DMS114 treated with DMSO at 0.1 percent for 48 hours (cell line): ENCODE measurements at regions not wholly inside any gene's neighbourhood (a gene's known extent, or its start where the extent isn't known, plus 50 kb on each side); places are given as distances from the start of the nearest gene placed in this dataset.

Source experiments
- DNase-seq: peaks from one replicate; lab custom pipeline; 2025; ENCODE audit not compliant: unreplicated experiment; lab: John Stamatoyannopoulos, UW

DNA sequence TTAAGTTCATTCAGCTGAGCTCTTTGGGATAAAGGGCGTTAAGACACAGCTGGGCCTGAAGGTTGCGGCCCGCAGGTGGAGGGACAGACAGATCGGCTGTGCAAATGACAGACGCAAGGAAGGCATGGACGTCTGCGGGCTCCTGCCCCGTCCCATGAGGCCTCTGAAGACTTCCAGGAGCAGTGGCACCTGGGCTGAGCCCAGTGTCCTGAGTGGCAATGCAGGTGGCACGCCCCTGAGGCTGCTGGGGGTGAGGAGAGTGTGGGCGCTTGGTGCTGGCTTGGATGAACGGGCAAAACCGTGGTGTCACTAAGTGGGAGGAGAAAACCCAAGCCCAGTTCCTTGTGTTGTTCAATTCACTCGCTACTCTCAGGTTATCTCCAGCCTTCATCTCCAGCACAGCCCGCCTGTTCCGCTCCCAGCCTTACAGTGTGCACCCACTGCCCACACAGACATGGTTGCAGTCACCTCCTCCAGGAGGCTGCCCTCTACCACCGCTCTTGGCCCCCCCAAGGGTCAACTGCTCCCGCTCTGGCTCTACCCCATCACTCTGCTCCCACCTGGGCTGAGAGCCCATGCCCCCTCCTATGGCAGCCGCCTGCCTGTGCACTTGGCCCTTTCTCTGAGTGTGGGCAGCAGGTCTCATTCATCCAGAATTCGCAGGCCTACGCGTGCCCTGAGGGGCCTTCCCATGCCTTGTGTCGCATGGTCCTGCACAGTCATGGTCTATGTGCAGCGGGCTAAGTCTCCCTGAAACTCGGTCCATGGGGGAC lies 50.3 kb downstream of the PTGR3 start:
- no peak for DNase-seq

DNA sequence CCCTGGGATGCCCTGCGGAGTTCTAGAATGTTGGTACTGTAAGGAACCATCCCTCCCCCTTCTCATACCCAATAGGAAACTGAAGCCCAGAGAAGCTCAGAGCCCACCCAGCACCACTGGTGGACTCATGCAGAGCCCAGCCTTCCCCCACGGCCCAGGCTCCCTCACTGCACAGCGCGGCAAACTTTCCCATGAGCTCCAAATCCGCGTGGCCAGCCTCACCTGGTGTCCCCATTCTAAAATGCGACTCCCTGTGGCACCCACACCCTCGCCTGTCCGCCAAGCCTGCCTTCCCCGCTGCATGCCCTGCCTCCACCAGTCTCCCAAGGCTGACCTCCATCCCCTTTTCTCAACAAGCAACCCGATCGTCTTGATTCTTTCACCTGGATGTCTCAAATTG lies 51.1 kb downstream of the PTGR3 start:
- no peak for DNase-seq

DNA sequence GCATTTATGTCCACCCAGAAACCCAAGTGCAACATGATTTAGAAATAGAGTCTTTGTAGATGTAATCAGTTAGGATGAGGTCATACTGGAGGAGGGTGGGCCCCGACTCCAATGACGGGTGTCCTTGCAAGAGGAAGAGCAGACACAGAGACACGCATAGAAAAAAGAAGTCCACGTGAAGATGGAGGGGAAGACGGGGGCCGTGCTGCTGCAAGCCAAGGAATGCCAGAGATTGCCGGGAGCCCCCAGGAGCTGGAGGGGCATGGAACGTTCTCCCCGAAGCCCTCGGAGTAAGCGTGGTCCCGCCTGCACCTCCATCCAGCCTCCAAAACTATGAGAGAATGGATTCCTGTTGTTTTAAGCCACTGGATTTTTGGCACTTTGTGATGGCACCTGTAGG lies 51.6 kb downstream of the PTGR3 start:
- no peak for DNase-seq

DNA sequence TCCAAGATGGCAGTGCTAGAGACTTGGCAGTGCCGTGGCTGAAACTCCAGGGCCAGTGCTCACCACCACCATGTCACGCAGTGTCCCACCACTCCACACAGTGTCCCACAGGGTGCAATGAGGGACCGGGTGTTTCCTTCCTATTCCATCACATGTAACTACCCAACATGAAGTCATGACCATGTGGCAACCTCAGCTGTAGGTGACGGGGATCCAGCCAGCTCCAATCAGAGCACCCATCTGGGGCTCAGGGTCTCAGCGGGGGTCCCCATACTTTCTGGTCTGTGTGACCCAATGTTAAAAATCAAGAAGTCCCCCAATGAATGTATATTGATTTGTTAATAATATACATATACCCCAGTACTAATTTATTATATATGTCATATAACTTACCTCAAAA lies 52.1 kb downstream of the PTGR3 start:
- no peak for DNase-seq

DNA sequence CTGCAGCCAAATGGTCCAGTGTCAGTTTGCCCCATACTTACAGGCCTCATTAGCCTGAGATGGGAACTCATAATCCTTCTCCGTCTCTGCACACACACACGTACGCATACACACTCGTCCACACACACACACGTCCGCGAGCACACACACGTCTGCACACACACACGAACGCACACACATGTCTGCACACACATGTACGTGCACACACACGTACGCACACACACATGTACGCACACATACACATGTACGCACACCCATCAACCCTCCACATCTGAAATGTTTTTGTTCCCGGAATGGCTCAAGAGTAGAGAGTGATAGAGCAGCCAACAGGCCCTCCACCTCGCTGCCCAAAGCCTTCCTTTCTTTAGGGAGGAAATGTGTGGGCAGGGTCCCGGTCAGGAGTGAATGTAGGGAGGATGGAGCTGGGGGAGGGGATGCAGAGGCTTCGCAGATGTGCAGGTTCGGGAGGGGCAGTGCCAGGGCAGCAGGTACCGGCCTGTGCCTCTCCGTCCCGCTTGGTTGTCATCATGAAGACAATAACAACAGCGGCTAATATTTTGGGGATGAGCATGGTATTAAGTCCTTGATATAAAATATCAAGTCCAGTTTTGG lies 52.7 kb downstream of the PTGR3 start:
- DNase-seq: no peak

DNA sequence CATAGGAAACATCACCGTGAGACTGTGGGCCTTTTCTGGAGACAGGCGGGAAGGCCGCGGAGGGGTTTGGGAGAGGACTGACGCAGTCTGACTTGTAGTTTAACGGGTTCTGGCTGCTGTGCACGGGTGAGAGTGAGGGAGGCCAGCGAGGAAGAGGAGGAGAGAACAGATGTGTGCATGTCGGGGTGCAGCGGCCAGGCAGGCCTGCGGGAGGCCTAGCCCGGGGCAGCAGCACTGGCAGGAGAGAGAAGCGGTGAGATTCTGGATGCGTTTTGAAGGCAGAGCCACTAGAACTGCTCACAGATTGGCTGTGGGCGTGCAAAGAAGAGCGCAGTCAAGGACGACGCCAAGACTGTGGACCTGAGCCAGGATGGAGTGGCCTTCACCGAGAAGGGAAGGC lies 53.9 kb downstream of the PTGR3 start:
- no peak for DNase-seq

DNA sequence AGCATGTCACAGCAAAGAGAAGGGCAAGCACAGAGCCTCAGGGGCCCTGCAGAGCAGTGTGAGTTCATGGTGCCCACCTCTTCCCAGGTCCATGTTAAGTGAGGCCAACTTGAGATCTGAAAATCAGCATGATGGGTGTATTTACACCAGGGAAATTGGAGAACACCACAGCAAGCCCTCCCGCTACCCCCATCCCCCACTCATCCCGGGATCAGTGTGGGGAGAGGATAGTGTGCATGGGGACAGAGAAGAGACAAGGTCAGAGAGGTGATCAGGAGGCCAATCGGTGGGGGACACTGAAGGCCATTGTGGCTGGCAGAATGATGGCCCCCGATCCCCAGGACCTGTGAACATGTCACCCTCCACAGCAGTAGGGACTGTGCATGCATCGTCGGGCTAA lies 54.7 kb downstream of the PTGR3 start:
- no peak for DNase-seq

DNA sequence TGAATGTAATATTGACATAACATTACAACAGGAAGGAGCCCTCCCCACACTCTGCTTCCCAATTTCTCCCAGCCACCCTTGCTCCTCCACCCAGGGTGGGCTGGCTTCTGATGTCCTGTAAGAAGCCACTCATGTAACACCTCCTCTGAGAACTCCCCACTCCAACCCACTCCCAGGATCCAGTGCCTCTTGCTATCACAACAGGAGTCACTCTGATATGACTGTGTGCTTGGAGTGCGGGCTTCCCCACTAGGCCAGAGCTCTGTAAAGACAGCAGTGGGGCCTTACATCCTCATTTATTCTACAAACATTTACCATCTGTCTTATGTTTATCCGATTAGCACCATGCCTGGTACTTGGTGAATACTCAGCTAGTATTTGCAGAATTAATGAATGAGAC lies 65.1 kb downstream of the PTGR3 start:
- no peak for DNase-seq

DNA sequence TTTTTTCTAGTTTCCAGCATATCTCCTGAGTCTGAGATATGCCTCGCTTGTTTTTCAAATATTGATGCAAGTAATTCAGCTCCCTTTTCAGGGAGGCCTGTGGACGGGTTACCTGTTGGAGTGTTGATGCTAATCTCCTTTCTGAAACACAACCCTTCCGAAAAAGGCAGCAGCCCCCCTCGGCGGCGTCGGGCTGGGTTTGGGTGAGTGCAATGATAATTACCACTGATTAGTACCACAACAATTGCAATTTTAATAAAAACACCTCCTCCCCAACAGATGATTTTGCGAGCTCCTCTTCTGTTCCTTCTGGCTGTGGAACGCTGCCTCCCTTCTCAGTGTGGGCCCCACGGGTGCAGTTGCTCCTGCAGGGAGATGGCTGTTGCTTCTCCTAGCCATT lies 66.3 kb downstream of the PTGR3 start:
- no peak for DNase-seq

DNA sequence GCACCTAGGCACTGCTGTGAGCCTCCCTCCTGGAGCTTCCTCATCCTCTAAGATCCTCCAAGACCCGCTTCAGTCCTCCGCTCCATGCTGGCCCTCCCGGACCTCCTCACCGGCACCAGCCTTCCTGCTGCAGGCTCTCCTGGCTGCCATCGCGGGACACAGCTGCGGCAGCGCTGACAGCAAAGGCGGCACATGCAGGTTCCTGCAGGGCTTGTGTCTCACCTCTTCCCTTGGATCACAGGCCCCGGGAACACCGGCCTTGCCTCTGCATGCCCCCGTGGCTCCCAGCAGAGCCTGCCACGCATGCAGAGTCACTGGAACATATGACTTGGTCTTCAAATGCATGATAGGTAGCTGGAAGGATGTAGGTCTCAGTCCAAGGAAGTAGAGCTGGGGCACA lies 67.2 kb downstream of the PTGR3 start:
- DNase-seq: no peak

DNA sequence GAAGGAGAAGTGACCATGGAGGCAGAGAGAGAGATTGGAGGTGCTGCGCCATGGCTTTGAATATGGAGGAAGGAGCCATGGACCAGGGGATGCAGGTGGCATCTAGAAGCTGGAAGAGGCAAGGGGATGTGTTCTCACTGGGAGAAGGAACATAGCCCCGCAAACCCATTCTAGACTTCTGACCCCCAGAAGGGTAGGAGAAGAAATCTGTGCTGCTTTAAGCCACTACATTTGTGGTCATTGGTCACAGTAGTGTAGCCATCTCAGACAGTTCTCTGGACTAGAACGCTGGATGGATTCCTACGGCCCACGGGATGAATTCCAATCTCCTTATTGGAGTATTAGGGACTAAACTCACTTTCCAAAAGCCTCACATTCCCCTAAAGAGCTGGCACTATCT lies 67.8 kb downstream of the PTGR3 start:
- DNase-seq: no peak

DNA sequence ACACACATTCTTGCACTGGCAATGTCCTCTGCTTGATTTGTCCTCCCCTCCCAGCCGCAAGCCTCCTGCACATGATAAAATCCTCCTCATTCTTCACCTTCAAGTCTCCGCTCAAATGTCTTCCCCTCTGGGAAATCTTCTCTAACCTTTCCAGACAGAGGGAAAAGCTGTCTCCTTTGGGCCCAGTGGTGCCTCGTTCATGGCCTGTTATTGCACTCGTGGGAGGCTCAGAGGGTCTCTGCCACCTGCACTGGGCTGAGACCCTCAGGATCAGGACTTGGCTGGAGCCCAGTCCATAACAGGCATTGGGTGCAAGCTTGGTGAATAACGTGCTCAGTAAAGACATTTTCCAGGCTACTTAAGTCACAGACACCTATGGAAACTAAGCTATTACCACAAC lies 68.6 kb downstream of the PTGR3 start:
- no peak for DNase-seq

DNA sequence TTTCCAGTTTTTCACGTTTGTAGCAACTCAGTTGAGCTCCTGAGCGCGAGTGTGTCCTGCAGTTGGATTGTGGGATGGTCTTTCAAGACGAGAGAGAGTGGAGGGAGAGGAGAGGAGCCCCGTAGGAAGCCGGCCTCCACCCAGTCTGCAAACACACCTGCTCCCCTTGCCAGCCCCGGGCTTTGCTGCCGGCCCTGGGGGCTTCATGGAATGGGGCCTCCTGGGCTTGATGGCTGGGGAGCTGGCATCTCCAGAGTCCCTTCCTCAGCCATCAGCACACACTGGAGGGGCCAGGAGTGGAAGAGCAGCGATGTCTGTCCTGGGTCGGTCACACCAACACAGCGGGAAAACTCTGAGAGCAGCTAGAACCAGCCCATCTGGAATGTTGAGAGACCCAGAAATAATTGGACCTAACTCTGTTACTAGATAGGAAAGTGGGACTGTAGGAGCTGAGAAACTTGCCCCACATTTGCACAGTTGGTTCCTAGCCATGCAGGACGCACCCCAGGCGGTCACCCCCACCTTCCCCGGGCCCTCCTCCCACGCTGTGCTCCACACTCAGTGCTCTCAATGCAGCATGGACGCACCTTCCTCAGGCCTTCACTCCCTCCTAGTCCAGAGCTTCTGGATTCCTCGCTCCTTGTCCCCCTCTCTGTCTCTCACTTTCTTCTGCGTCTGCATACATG lies 69.6 kb downstream of the PTGR3 start:
- no peak for DNase-seq

DNA sequence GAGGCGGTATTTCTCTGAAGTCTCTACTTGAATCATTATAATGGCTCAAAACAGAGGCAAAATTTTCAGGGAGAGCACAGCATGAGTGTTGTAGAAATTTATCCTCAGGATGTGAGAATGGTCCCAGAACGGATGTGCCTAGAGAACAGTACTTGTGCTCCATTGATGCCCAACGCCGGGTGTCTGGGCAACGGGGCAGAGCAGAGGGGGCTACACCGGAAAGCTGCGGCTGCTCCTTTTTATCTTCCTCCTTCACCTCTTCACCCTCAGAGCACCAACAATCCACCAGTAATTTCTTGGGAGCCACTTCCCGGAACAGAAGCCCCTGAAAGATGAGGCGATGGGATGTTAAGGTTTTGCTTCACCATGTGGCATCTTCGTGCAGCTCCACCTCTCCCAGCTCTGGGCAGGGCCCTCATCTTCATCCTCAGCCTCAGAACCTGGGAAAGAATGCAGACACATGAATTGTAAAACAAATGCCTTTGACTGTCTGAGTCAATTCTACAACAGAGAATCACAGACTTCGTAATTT lies 71.5 kb downstream of the PTGR3 start:
- no peak for DNase-seq

DNA sequence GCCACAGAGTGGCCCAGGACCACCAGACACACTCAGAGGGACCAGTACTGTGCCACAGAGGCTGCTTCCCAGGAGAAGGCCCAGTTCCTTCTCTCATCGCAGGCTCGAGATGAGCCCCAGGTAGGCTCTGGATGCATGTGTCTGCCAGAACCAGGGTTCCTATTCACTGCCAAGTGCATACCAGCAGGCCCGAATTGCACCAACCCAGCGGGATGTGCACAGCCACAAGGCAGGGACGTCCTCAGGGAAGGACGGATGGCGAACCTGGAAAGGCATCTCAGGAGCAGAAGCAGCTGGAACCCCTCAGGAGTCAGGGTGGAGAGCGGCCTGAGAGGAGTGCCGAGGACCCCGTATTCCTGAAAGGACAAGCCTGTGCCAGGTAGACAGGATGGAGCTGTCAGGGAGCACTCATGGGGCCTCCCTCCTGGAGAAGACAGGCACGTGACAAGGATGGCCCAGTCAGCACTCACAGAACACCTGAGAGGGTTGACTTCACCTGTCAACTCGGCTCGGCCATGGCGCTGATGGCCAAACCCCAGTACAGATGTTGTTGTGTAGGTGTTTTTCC lies 73.7 kb downstream of the PTGR3 start:
- DNase-seq: no peak

DNA sequence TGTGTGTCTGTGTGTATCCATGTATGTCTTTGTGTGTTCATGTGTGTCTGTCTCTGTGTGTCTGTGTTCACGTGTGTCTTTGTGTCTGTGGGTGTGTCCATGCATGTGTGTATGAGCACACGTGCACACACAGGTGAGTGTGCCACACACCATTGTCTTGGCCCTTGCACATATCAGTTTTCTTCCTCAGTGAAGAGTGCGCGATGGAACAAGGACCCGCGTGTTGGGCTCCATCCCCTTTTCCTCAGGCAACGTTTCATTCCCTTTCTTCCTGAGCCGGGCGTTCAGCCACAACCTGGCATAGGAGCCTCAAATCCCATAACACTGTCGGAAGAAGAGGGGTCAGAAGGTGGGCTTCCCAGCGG lies 74.3 kb downstream of the PTGR3 start:
- no peak for DNase-seq

DNA sequence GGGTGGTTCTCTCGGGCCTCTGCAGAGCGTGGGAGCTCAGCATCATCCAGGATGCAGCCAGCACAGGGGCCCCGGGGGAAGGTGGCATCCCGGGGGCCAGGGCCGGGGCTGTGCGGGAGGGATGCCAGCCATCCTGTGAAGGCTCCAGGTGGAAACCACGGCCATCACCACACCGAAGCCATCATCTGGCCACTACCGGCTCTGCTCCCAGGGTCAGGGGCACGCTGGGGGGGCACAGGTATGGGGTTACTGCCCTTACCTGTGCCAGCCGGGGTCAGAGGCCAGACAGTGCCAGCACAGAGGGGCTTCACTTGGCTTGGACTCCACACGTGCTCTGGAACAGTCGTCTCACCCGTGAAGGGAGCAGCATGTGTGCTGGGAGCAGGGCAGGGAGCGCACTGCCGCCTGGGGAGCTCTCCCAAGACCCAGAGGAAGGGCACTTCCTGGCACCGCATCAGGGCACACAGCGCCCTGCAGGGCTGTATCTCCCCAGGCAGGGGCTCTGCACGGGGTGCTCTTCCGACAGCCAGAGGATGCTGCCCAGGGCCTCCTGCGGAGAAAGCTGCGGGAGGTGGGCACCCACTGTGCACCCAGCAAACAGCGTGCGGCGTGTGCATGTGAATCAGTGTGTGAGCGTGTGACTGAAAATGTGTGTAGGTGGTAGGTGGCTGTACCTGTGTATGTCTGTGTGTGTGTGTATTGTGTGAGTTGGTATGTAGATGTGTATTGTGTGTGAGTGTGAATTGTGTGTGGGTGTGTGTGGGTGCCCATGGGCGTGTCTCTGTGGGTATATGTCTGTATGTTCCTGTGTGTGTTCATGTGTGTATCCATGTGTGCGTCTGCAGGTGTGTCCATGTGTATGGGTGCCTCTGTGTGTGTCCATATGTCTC lies 75.0 kb downstream of the PTGR3 start:
- DNase-seq: no peak

DNA sequence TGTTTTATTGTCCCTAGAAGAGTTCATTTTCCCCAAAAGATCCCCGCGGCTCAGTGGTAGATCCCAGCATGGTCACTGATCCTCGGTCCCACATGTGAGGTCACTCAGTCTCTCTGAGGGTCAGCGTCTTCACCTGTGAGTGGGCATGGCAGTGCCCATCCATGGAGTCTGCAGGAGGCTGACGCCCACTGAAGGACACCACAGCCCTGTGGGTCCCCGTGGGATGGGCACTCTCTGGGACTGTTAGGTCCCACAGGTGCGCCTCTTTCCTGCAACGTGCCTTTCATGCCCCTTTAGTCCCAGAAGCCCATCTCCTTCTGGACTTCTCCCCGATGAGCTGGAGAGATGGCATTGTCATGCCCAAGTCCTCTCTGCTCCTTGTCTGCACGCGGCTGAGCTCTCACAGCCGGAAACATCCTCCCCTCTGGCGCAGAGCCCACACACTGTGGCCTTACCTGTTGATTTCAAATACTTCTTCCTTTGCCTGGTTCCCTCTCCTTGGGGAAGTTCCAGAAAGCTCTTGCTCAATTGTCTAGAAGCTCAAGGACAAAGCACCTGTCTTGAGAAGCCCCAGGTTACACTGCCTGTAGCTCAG lies 75.9 kb downstream of the PTGR3 start:
- no peak for DNase-seq

DNA sequence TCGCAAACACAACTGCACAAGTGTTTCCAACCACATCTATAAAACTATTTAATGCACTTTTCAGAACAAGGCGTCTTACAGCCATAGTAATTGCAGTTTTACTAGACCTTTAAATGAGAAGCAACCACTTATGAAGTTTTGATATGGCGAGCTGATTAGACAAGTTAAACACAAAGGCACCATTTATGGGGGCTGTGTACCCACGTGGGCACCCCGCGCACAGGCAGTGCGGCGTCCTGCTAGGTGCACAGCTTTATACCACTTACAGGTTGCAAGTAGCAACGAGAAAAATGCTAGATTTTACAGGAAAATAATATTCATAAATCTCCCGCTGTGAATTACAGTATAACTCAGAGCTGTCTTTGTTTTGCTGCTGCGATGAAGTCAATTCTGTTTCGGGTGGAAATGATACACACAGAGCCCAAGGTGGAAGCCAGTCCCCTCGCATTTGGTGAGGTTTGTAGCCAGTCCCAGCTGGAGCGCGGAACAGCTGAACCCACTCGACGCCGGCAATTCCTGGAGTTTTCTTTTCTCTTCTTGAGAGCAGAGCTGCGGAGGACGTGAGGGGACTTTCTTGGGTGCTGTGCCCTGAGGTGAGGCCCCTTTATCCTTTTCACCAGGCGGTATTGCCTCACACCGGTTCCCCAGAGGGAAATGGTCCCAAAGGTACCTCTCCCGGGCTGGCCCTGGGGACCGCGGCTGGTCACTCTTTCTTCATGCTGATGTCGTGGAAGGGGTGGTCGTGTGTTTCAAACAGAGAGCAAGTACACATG lies 76.7 kb downstream of the PTGR3 start:
- DNase-seq: no peak
